ENCODE measurements at regions not wholly inside any gene's neighbourhood (a gene's known extent, or its start where the extent isn't known, plus 50 kb on each side); places are given as distances from the start of the nearest gene placed in this dataset.

DNA sequence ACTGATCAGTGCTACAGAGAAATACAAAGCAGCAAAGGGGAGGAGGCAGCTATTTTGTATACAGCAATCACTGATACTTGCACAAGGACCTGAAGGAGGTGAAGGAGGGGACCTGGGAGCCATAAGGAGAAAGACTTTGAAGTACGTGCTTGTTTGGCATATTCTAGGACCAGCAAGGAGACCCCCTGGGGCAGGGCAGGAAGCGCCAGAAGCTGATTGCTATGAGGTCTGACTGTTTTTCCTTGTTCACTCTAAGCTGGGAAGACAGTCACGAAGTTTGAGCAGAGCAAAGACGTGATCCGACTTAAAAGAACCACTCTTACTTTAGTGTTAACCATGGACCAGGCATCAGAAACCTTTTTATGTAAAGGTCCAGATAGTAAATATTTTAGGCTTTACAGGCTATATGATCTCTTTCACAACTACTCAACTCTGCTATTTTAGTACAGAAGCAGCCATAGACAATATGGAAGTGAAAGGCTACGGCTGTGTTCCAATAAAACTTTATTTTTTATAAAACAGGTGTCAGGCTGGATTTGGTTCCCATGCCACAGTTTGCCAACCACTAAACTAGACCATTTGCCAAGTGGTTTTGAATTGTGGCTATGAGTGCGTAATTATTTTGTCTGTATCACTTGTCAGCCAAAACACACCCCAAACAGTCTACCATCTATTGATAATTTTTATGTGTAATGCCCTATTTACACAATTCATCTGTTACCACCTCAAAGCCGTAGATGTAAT lies 217.9 kb downstream of the PRL start:
- H3K36me3 ChIP-seq = no peaks in the 10 kb centered on the region
- intact Hi-C loops (cut with DNase I) = no loop called here
- 83 to 86% methylated on average over 8 of the region's 8 CpGs for WGBS, 2 donors
- no peak for DNase-seq
- H3K4me1 ChIP-seq = peaks cover 0 to 4% (median 0%) of the 10 kb centered on the region in 3 donors
- no peaks in the 10 kb centered on the region for H3K27me3 ChIP-seq
- TF ChIP-seq, protein P1, sequence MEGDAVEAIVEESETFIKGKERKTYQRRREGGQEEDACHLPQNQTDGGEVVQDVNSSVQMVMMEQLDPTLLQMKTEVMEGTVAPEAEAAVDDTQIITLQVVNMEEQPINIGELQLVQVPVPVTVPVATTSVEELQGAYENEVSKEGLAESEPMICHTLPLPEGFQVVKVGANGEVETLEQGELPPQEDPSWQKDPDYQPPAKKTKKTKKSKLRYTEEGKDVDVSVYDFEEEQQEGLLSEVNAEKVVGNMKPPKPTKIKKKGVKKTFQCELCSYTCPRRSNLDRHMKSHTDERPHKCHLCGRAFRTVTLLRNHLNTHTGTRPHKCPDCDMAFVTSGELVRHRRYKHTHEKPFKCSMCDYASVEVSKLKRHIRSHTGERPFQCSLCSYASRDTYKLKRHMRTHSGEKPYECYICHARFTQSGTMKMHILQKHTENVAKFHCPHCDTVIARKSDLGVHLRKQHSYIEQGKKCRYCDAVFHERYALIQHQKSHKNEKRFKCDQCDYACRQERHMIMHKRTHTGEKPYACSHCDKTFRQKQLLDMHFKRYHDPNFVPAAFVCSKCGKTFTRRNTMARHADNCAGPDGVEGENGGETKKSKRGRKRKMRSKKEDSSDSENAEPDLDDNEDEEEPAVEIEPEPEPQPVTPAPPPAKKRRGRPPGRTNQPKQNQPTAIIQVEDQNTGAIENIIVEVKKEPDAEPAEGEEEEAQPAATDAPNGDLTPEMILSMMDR (IDR thresholded peaks at IDR 0.05) = no peak
- H3K27ac ChIP-seq = no peak overlapping the region
- no peak overlapping the region for H3K4me3 ChIP-seq
- no peaks in the 10 kb centered on the region for H3K9me3 ChIP-seq
- no peak for FAIRE-seq
- ATAC-seq = no peak

DNA sequence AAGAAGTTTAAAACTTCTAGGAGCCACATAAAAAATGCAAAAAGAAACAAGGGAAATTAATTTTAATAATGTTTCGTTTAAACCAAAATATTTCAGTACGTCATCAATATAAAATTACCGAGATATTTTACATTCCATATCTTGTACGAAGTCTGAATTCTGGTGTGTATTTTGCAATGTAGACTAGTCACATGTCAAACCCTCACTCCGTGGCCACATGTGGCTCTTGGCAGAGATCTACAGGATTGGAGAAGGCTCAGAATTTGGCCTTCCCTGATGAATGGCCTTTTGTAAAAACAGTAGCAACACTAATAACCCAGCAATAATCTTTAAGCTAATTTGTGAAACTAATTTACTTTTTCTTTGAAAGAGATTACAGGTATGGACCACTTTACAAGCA lies 217.1 kb downstream of the PRL start:
- no peak for DNase-seq
- no peaks in the 10 kb centered on the region for H3K27me3 ChIP-seq
- no peaks in the 10 kb centered on the region for H3K9me3 ChIP-seq
- no peak overlapping the region for H3K4me3 ChIP-seq
- TF ChIP-seq, protein P1 (IDR thresholded peaks at IDR 0.05) = no peak
- FAIRE-seq = no peak
- intact Hi-C loops (cut with DNase I) = no loop called here
- H3K36me3 ChIP-seq = no peaks in the 10 kb centered on the region
- WGBS, 2 donors = 64 to 70% methylated on average over 5 of the region's 5 CpGs
- H3K4me1 ChIP-seq = peaks cover 0 to 4% (median 0%) of the 10 kb centered on the region in 3 donors
- no peak overlapping the region for H3K27ac ChIP-seq
- ATAC-seq = peak in 1 of 4 donors; percentile 36

DNA sequence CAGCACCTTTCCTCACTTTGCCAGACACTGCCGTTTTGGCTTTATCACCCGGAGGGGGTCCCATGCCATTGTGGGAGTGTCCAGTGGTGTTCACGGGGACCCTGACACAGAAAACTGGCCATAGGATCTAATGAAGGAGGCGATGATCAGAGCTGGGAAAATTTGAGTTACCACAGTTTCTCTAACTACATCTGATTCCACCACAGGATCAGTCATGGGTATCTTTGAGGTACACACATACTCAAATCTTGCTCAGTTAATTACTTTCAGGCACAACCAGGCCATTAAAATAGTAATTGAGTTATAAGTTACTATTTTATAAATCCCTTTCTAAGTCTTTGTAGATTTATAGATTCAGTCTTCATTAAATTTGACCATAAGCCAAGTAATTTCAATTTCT lies 215.1 kb downstream of the PRL start:
- Histone ChIP-seq H3K36me3 (no peaks in the 10 kb centered on the region), H3K27me3 (no peaks in the 10 kb centered on the region), H3K4me1 (peaks cover 0 to 4% (median 0%) of the 10 kb centered on the region in 3 donors), H3K27ac (peak overlapping the region in 1 of 4 donors; percentile 5), H3K9me3 (no peaks in the 10 kb centered on the region), H3K4me3 (no peak overlapping the region)
- peak; percentile 5 for FAIRE-seq
- DNase-seq = no peak
- ATAC-seq = no peak
- TF ChIP-seq, protein P1 (IDR thresholded peaks at IDR 0.05) = no peak
- 87 to 89% methylated on average over 4 of the region's 4 CpGs for WGBS, 2 donors
- intact Hi-C loops (cut with DNase I) = no loop called here

DNA sequence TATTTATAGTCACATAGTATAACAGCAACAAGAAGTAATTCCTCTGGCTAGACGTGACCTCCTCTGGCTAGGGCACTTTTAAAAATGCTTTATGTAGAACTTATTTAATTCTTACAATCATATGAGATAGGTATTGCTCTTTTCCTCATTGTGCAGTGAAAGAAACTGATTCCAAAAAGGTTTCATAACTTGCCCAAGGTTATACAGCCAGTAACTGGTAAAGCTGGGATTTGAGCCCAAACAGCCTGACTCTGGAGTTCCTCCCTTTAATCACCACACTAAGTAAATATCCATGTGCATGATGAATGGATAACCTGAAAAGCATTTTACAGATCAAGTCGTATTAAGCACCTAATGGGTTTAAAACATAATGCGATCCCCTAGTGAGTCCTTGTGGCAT lies 214.6 kb downstream of the PRL start:
- Histone ChIP-seq H3K9me3 (no peaks in the 10 kb centered on the region), H3K4me3 (no peak overlapping the region), H3K27me3 (no peaks in the 10 kb centered on the region), H3K27ac (no peak overlapping the region), H3K4me1 (peaks cover 0 to 4% (median 0%) of the 10 kb centered on the region in 3 donors), H3K36me3 (no peaks in the 10 kb centered on the region)
- peak; percentile 66 to 89 (median 87) for ATAC-seq
- DNase-seq = peak in 2 of 6 donors; percentile 13 to 18
- TF ChIP-seq, protein P1 (IDR thresholded peaks at IDR 0.05) = no peak
- 40 to 41% methylated on average over 3 of the region's 3 CpGs for WGBS, 2 donors
- intact Hi-C loops (cut with DNase I) = no loop called here
- peak; percentile 34 for FAIRE-seq

DNA sequence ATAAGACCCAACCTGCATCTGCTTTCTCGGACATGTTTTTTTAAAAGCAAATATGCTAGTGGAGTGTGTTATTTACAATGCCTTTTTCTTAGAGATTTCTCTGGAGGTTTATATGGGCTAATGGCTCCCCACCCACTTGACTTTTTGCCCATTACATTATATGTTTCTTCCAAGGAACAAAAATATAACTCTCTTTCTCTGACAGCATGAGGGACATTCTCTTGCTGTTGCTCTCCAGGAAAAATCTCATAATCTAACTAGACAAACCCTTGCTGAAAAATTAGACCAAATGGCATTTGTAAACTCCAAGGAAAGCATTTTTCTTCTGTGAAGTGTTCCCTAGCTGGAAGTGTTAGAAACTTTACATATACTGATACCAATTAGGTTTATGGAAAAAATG lies 213.7 kb downstream of the PRL start:
- Histone ChIP-seq H3K9me3 (no peaks in the 10 kb centered on the region), H3K4me3 (no peak overlapping the region), H3K27ac (no peak overlapping the region), H3K27me3 (no peaks in the 10 kb centered on the region), H3K4me1 (peaks cover 0 to 4% (median 0%) of the 10 kb centered on the region in 3 donors), H3K36me3 (no peaks in the 10 kb centered on the region)
- 93 to 94% methylated on average over 1 of the region's 1 CpG for WGBS, 2 donors
- DNase-seq (no peak), ATAC-seq (no peak), FAIRE-seq (no peak)
- intact Hi-C loops (cut with DNase I) = no loop called here
- TF ChIP-seq, protein P1 (IDR thresholded peaks at IDR 0.05) = no peak
